Stimulated activated CD4-positive, alpha-beta T cell treated with anti-CD3 and anti-CD28 coated beads, Interleukin-12 subunit alpha, Interleukin-12 subunit beta, amount 100 ng/mL, for 24 hours (primary cell): ENCODE measurements at regions not wholly inside any gene's neighbourhood (a gene's known extent, or its start where the extent isn't known, plus 50 kb on each side); places are given as distances from the start of the nearest gene placed in this dataset.

Source experiments
- DNase-seq, 2 experiments: peaks; one replicate each; pipeline ENCODE4 v3.0.0-alpha.2; 2020; ENCODE audit warnings: low read depth in 2 of 2

GRCh38 chr5:124433170-124433569 is 313.3 kb downstream of the ZNF608 start:
- DNase-seq: no peak

GRCh38 chr5:124421584-124421983 is 324.9 kb downstream of the ZNF608 start:
- no peak for DNase-seq

GRCh38 chr5:124420952-124421351 is 325.5 kb downstream of the ZNF608 start:
- DNase-seq: no peak

- no peak for DNase-seq
Observed at GRCh38 chr5:124419531-124419930, 326.9 kb downstream of the ZNF608 start.

GRCh38 chr5:124418390-124418789 is 328.0 kb downstream of the ZNF608 start:
- DNase-seq: no peak

- no peak for DNase-seq
Observed at GRCh38 chr5:124417196-124417595, 329.2 kb downstream of the ZNF608 start.

GRCh38 chr5:124416627-124417026 is 329.8 kb downstream of the ZNF608 start:
- no peak for DNase-seq

- DNase-seq: no peak
Observed at GRCh38 chr5:124414973-124415372, 331.5 kb downstream of the ZNF608 start.

GRCh38 chr5:124410539-124411488 is 335.6 kb downstream of the ZNF608 start:
- no peak for DNase-seq

- no peak for DNase-seq
Observed at GRCh38 chr5:124408738-124409453, 337.5 kb downstream of the ZNF608 start.

- DNase-seq: no peak
Observed at GRCh38 chr5:124404796-124405195, 341.6 kb downstream of the ZNF608 start.

- DNase-seq: no peak
Observed at GRCh38 chr5:124403281-124403680, 343.2 kb downstream of the ZNF608 start.

GRCh38 chr5:124402144-124402581 is 344.3 kb downstream of the ZNF608 start:
- no peak for DNase-seq

- DNase-seq: no peak
Observed at GRCh38 chr5:124401476-124402143, 344.8 kb downstream of the ZNF608 start.

- no peak for DNase-seq
Observed at GRCh38 chr5:124399426-124399961, 346.9 kb downstream of the ZNF608 start.

GRCh38 chr5:124398460-124398859 is 348.0 kb downstream of the ZNF608 start:
- no peak for DNase-seq

- no peak for DNase-seq
Observed at GRCh38 chr5:124397317-124397716, 349.1 kb downstream of the ZNF608 start.

GRCh38 chr5:124395926-124396325 is 350.5 kb downstream of the ZNF608 start:
- no peak for DNase-seq

GRCh38 chr5:124395287-124395686 is 351.2 kb downstream of the ZNF608 start:
- DNase-seq: no peak

GRCh38 chr5:124394700-124395245 is 351.7 kb downstream of the ZNF608 start:
- no peak for DNase-seq

GRCh38 chr5:124393584-124394379 is 352.7 kb downstream of the ZNF608 start:
- DNase-seq: no peak
